AG08395 (cell line): ENCODE measurements at regions not wholly inside any gene's neighbourhood (a gene's known extent, or its start where the extent isn't known, plus 50 kb on each side); places are given as distances from the start of the nearest gene placed in this dataset.

Experiments used
- DNase-seq: peaks from one replicate; pipeline ENCODE4 v3.0.0; 2012; ENCODE audit warnings: mixed read lengths, low spot score

GRCh38 chr19:31089681-31090080, 259.6 kb downstream of the TSHZ3 start:
- DNase-seq: no peak

DNA sequence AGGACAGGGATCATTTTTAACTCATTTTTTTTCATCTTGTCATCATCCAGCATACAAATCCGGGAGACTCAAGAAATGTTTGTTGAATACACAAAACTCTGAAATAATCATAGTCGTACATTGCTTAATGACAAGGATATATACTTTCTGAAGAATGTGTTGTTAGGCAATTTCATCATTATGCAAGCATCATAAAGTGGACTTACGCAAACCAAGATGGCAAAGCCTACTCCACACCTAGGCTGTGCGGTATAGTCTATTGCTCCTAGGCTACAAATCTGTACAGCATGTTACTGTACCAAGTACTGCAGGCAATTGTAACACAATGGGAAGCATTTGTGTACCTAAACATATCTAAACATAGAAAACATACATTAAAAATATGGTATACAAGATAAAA, 264.1 kb downstream of the TSHZ3 start:
- DNase-seq: no peak

DNA sequence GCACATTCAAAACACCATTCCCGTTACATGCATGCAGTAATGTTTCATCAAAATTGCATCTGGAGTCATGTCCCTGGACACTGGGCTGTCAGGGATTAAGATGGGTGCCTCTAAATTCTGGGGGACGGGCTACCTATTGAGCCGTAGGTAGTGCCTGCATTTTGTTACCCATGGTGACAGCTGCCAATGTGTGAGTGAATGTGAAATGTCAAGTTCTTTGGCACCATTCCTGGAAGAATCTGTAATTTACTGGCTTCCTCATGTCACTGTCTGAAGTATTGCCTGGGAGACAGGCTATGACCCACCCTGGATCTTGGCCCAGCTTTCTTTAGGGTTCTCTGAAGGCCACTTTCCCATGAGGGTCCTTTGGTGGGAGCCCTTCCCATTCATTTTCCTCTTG, 266.1 kb downstream of the TSHZ3 start:
- DNase-seq: no peak

DNA sequence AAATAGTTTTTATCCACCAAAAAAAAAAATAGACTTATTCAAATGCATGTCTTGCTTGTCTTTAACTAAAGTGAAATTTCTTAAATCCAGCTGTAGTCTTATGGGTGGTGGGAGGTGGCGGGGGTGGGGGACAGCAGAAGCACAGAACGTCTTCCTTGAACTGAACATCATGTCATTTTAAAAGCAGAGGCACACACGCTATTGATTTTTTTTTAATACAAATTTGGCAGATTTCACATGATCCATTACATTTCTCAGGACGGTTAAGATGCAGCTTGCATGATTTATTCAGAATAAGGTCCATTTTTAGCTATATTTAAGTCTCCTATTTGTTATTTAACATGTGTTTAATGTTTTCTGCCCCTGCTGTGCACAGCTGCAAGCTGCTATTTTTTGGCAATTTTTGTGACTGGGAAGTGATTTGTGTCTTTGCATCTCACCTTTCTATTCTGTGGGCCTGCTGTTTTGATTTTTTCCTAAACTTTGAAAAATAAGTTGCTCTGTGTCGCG, 274.0 kb downstream of the TSHZ3 start:
- no peak for DNase-seq

DNA sequence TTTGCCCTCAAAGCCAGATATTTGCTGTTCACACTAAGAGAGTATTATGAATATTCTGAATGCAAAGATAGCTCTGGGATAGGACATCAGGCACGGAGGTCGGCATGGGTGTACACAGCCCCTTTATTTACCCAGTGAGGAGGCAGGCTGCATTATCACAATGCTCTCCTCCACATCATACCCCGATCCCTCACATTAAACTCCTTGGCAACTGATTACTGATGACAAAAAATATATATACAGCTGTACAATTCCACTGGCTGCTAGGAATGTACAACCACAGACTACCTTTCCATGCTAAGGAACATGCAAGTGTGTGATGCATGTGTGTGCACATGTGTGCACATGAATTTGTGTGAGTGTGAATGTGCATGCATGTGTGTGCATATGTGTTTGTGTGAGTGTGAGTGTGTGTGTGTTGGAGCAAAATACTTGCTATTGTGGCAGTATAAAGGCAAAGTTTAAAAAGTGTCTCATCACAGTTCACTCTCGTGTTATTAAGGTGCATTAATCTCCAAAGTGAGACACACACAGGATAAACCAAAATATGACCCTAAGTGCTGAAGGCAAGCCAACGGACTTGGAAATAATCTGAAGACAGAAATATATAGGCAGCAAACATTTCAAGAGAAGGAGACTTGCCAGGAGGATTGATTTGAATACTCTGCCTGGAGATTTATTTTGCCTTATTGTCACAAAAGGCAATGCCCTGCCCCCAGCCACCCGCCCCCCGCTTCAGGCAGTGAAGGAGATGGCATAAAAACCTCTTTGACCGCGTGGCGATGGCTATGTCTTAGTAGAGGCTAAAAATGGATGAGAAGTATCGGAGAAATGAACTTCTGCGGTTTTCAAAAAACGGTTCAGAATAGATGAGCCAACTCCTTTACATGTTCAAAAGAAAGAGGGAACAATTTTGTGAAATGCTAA, 274.8 kb downstream of the TSHZ3 start:
- no peak for DNase-seq

- no peak for DNase-seq
These were observed 275.6 kb downstream of the TSHZ3 start for GRCh38 chr19:31073485-31074198.

GRCh38 chr19:31072451-31072850, 276.8 kb downstream of the TSHZ3 start:
- DNase-seq: no peak

GRCh38 chr19:31071136-31071855, 277.9 kb downstream of the TSHZ3 start:
- no peak for DNase-seq

DNA sequence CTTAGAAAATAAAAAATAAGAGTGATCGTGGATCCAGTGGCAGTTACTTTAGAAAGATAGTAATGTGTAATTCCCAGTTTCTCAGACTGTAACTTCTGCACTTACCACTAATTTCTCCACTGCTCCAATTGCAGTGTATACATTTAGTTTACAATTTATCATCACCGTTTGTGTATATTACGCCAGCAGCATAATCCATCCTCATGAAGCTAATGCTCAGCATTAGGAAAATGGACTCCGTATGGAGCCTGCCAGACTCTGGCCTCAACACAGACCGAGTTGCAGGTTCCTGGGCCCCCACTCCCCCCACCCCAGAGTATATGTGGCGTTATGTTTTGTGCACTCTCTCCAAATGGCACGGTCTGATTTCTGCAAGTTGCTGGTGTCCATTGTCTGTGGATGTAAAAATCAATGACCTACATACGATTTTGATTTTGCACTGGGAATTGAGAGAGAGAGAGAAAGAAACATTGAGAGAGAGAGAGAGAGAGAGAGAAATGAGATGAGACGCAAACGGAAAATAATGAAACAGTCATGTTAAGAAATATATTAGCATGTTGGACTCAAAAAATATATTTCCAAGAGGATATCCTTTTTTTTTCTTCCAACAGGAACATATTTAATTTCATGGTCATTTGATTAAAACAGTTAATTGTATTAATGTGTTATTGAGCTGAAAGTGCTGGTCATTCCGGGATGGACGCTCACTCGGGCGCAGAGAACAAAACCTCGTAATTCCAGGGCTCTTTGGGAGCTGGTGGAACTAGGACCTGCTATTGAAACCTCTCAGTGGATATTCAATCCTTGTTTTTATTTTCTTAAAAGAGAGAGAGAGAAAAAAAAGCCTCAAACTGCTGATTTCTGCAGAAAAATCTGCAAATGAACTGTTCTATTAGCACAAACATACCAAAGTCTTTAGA, 278.8 kb downstream of the TSHZ3 start:
- no peak for DNase-seq

- no peak for DNase-seq
These were observed 281.0 kb downstream of the TSHZ3 start for GRCh38 chr19:31068268-31068667.

DNA sequence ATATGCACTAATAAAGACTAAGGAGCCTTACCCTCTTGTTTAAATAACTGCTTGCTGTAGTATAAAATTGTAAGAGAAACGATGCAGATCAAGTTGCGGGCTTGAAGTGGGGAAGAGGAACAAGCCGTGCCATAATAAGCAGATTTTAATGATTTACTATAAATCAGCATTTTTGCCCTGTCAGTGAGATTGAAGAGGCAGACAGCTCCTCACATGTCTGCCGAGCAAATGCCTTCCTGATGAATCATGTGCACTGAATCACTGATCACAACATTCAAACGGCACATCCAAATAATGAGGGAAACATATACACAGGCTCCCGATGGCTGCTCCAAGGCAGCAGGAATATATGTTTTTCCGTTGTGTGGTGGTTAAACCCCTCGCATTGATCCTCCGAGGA, 282.9 kb downstream of the TSHZ3 start:
- DNase-seq: peak; percentile 82

DNA sequence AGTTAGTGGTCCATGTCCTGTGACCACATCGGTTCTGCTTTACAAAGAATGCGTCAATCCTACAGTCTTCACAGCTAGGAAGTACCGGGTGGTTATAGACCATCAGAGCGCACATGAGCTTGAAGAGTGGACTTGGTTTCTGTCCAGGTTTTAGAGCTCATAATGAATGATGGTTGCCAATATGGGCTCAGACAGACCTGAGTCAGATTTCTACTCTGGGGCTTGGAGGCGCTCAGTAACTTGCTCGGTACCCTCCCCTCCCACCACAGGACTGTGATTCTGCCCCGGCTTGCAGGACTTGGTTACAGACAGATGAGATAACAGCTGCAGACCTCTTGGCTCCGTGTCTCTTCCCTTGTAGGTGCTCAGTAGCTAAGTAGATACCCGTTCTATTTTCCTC, 284.7 kb downstream of the TSHZ3 start:
- no peak for DNase-seq

DNA sequence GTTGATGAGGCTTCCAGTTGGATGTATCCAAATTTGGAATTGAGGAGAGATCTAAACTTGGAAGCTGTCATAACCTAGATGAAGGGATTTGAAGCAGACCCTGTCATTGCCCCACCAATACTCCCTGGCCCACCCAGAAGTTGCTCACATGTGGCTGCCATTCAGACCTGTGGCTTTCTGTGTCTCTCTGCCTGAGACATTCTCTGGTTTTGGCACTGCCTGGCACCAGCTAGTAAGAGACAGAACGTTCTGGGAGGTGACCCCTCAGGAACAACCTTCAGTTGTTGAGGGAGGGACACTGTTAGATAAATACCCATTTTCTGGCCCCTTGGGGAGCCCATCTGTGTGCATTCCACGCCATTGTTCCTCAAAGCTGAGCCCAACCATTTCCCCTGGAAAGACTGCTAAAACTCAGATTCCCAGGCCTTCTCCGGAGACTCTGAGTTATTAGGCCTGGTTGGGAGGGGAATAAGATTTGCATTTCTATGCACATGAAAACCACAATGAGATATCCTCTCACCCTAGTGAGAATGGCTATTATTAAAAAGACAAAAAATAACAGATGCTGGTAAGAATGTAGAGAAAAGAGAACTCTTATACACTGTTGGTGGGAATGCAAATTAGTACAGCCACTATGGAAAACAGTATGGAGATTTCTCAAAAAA, 290.4 kb downstream of the TSHZ3 start:
- no peak for DNase-seq

GRCh38 chr19:31057476-31057875, 291.8 kb downstream of the TSHZ3 start:
- DNase-seq: no peak

- DNase-seq: no peak
These were observed 293.8 kb downstream of the TSHZ3 start for GRCh38 chr19:31055454-31055853.

GRCh38 chr19:31054430-31054829, 294.8 kb downstream of the TSHZ3 start:
- peak; percentile 67 for DNase-seq

- DNase-seq: no peak
These were observed 299.8 kb downstream of the TSHZ3 start for GRCh38 chr19:31049431-31049830.

GRCh38 chr19:31046024-31046423, 303.2 kb downstream of the TSHZ3 start:
- no peak for DNase-seq

DNA sequence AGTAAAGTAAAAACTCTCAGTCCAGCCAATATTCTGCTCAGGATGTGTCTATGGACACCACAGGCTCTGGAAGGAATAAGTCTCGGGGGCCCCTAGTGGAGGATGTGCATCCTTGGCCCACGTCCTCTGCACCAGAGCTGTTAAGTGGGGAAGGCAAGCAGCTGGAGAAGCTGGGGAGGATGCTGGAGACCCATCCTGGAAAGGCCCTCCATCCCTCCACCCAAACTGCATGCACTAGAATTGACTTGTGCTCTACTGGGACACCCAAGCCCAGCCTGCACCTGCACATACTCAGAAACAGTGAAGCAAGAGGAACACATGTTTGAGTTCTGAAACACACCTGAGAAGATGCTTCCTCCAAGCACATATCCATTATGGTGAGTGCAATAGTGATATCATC, 307.8 kb downstream of the TSHZ3 start:
- DNase-seq: no peak

GRCh38 chr19:31039151-31039550, 310.1 kb downstream of the TSHZ3 start:
- DNase-seq: no peak
